Neural crest cell (in vitro differentiated cells): ENCODE measurements at regions not wholly inside any gene's neighbourhood (a gene's known extent, or its start where the extent isn't known, plus 50 kb on each side); places are given as distances from the start of the nearest gene placed in this dataset.

ENCODE experiments used
- DNase-seq: peaks from one replicate; pipeline ENCODE4 v3.0.0; 2021; ENCODE audit warnings: low read depth, mixed read lengths, low spot score
- H3K27ac Mint-ChIP-seq: one replicate; pipeline ENCODE4 v1.8.0; 2021; ENCODE audit warnings: mild to moderate bottlenecking, mixed read lengths; ENCODE audit not compliant: unreplicated experiment
- H3K27me3 Mint-ChIP-seq: 2 replicates; pipeline ENCODE4 v1.8.0; 2021; ENCODE audit warnings: low read depth, mild to moderate bottlenecking, mixed read lengths
- H3K36me3 Mint-ChIP-seq: 2 replicates; pipeline ENCODE4 v1.8.0; 2021; ENCODE audit warnings: low read depth, mild to moderate bottlenecking, mixed read lengths
- H3K4me1 Mint-ChIP-seq: 2 replicates; pipeline ENCODE4 v1.8.0; 2021; ENCODE audit warnings: mixed read lengths
- H3K4me3 Mint-ChIP-seq: one replicate; pipeline ENCODE4 v1.8.0; 2021; ENCODE audit warnings: mild to moderate bottlenecking, mixed read lengths
- H3K9me3 Mint-ChIP-seq: 2 replicates; pipeline ENCODE4 v1.8.0; 2021; ENCODE audit warnings: mixed read lengths
- CTCF ChIP-seq: fragments of 200-600 bp; sonication (generic); conservative IDR thresholded peaks from 2 replicates; pipeline ENCODE4 v1.5.0; 2021; ENCODE audit warnings: antibody characterized with exemption, mild to moderate bottlenecking

GRCh38 chr6:133637874-133638273 is 251.0 kb upstream of the TCF21 start:
- H3K27ac Mint-ChIP-seq = no peak overlapping the region
- H3K36me3 Mint-ChIP-seq = no peaks in the 10 kb centered on the region
- DNase-seq = no peak
- H3K4me3 Mint-ChIP-seq = no peak overlapping the region
- no peak for TF ChIP-seq CTCF
- H3K4me1 Mint-ChIP-seq = no peaks in the 10 kb centered on the region
- peaks cover 6% of the 10 kb centered on the region for H3K9me3 Mint-ChIP-seq
- no peaks in the 10 kb centered on the region for H3K27me3 Mint-ChIP-seq

- Mint-ChIP-seq H3K4me1 (peaks cover 10% of the 10 kb centered on the region), H3K36me3 (no peaks in the 10 kb centered on the region), H3K4me3 (no peak overlapping the region), H3K27ac (no peak overlapping the region), H3K9me3 (peaks cover 6% of the 10 kb centered on the region), H3K27me3 (no peaks in the 10 kb centered on the region)
- TF ChIP-seq CTCF = no peak
- no peak for DNase-seq
Measured at GRCh38 chr6:133641104-133641503, 247.8 kb upstream of the TCF21 start.

- H3K27ac Mint-ChIP-seq = no peak overlapping the region
- DNase-seq = no peak
- no peaks in the 10 kb centered on the region for H3K27me3 Mint-ChIP-seq
- peaks cover 10% of the 10 kb centered on the region for H3K4me1 Mint-ChIP-seq
- TF ChIP-seq CTCF = no peak
- no peaks in the 10 kb centered on the region for H3K36me3 Mint-ChIP-seq
- no peaks in the 10 kb centered on the region for H3K9me3 Mint-ChIP-seq
- H3K4me3 Mint-ChIP-seq = no peak overlapping the region
Measured at GRCh38 chr6:133644548-133644891, 244.4 kb upstream of the TCF21 start.

- no peak for TF ChIP-seq CTCF
- Mint-ChIP-seq H3K4me1 (peaks cover 10% of the 10 kb centered on the region), H3K36me3 (no peaks in the 10 kb centered on the region), H3K9me3 (no peaks in the 10 kb centered on the region), H3K27ac (no peak overlapping the region), H3K4me3 (no peak overlapping the region), H3K27me3 (no peaks in the 10 kb centered on the region)
- DNase-seq = no peak
Measured at GRCh38 chr6:133644892-133645619, 243.9 kb upstream of the TCF21 start.

GRCh38 chr6:133645966-133646740 is 242.8 kb upstream of the TCF21 start:
- TF ChIP-seq CTCF = no peak
- Mint-ChIP-seq H3K36me3 (no peaks in the 10 kb centered on the region), H3K27ac (no peak overlapping the region), H3K9me3 (no peaks in the 10 kb centered on the region), H3K4me3 (no peak overlapping the region), H3K4me1 (peaks cover 10% of the 10 kb centered on the region), H3K27me3 (no peaks in the 10 kb centered on the region)
- DNase-seq = no peak
